ENCODE measurements at regions not wholly inside any gene's neighbourhood (a gene's known extent, or its start where the extent isn't known, plus 50 kb on each side); places are given as distances from the start of the nearest gene placed in this dataset.
A peak's percentile ranks its signal among the peaks of the same experiment; 100 is the strongest.

- TF ChIP-seq CTCF (conservative IDR thresholded peaks at IDR 0.05; ENCODE audit: low read length), result no peak
- no peak overlapping the region for H3K4me3 ChIP-seq (ENCODE audit: low read length)
- no peak for DNase-seq (ENCODE audit: low read depth)
Measured at GRCh38 chr5:109962882-109963603, 273.3 kb downstream of the MAN2A1 start.

GRCh38 chr5:109964136-109964535 lies 274.4 kb downstream of the MAN2A1 start:
- no peak for DNase-seq (ENCODE audit: low read depth)
- no peak overlapping the region for H3K4me3 ChIP-seq (ENCODE audit: low read length)
- TF ChIP-seq CTCF (conservative IDR thresholded peaks at IDR 0.05; ENCODE audit: low read length), result no peak

GRCh38 chr5:109965634-109966033 lies 275.9 kb downstream of the MAN2A1 start:
- no peak for DNase-seq (ENCODE audit: low read depth)
- no peak for TF ChIP-seq CTCF (conservative IDR thresholded peaks at IDR 0.05; ENCODE audit: low read length)
- no peak overlapping the region for H3K4me3 ChIP-seq (ENCODE audit: low read length)

GRCh38 chr5:109971968-109972367 lies 282.2 kb downstream of the MAN2A1 start:
- no peak overlapping the region for H3K4me3 ChIP-seq (ENCODE audit: low read length)
- DNase-seq (ENCODE audit: low read depth), result no peak
- no peak for TF ChIP-seq CTCF (conservative IDR thresholded peaks at IDR 0.05; ENCODE audit: low read length)

- no peak for TF ChIP-seq CTCF (conservative IDR thresholded peaks at IDR 0.05; ENCODE audit: low read length)
- H3K4me3 ChIP-seq (ENCODE audit: low read length), result no peak overlapping the region
- no peak for DNase-seq (ENCODE audit: low read depth)
Measured at GRCh38 chr5:109981979-109982378, 292.3 kb downstream of the MAN2A1 start.

GRCh38 chr5:109982966-109983534 lies 293.3 kb downstream of the MAN2A1 start:
- no peak for TF ChIP-seq CTCF (conservative IDR thresholded peaks at IDR 0.05; ENCODE audit: low read length)
- no peak overlapping the region for H3K4me3 ChIP-seq (ENCODE audit: low read length)
- peak; percentile 24 for DNase-seq (ENCODE audit: low read depth)

- H3K4me3 ChIP-seq (ENCODE audit: low read length), result no peak overlapping the region
- no peak for DNase-seq (ENCODE audit: low read depth)
- TF ChIP-seq CTCF (conservative IDR thresholded peaks at IDR 0.05; ENCODE audit: low read length), result no peak
Measured at GRCh38 chr5:109986726-109987125, 297.0 kb downstream of the MAN2A1 start.
